ENCODE measurements at regions not wholly inside any gene's neighbourhood (a gene's known extent, or its start where the extent isn't known, plus 50 kb on each side); places are given as distances from the start of the nearest gene placed in this dataset.

- no peak overlapping the region for H3K18ac ChIP-seq (ENCODE audit: extremely low read depth, low read length)
- H3K79me1 ChIP-seq (ENCODE audit: low read depth, low read length) = no peaks in the 10 kb centered on the region
- no peak overlapping the region for H2BK120ac ChIP-seq (replicated peaks; ENCODE audit: low read depth, low read length)
- no peak for DNase-seq (ENCODE audit: low read depth in 1 of 2, low spot score in 2 of 2)
- no peak overlapping the region for H2AK5ac ChIP-seq (ENCODE audit: low read depth, low read length)
- no peak overlapping the region for H4K8ac ChIP-seq (ENCODE audit: extremely low read depth, insufficient read depth, low read length)
- no peaks in the 10 kb centered on the region for H3K27me3 ChIP-seq (replicated peaks in 1 of 4; ENCODE audit: control insufficient read depth in 3 of 4, extremely low read depth in 1 of 4, insufficient read depth in 3 of 4, low read length in 3 of 4)
- no peaks in the 10 kb centered on the region for H4K20me1 ChIP-seq (replicated peaks in 1 of 2; ENCODE audit: control insufficient read depth in 1 of 2, insufficient read depth in 2 of 2, low read length in 2 of 2)
- no peaks in the 10 kb centered on the region for H3K23me2 ChIP-seq (ENCODE audit: low read depth, low read length)
- no peak overlapping the region for H3K4ac ChIP-seq (replicated peaks; ENCODE audit: insufficient read length, low read depth, low read length)
- H2BK5ac ChIP-seq (ENCODE audit: low read depth, low read length) = no peak overlapping the region
- H3K14ac ChIP-seq (ENCODE audit: insufficient read length) = no peak overlapping the region
- no peak overlapping the region for H2BK12ac ChIP-seq (ENCODE audit: low read depth, low read length)
- H2AFZ ChIP-seq (ENCODE audit: low read length) = 0 out of 2 replicates have a peak overlapping the region, but pooled peaks have one; percentile 28
- no peaks in the 10 kb centered on the region for H3K36me3 ChIP-seq (ENCODE audit: control insufficient read depth in 2 of 4, insufficient read depth in 4 of 4, low read length in 3 of 4)
- no peak overlapping the region for H4K5ac ChIP-seq (ENCODE audit: insufficient read length, low read depth, low read length)
- CTCF ChIA-PET (ENCODE audit: partially characterized antibody) = no interaction called here
- H2BK20ac ChIP-seq (ENCODE audit: low read length) = no peak overlapping the region
- no peaks in the 10 kb centered on the region for H3K79me2 ChIP-seq (ENCODE audit: control insufficient read depth in 1 of 2, insufficient read depth in 2 of 2, low read length in 2 of 2)
- no peak overlapping the region for H3K4me3 ChIP-seq (ENCODE audit: extremely low read depth in 1 of 4, insufficient read depth in 2 of 4, low read depth in 3 of 4, low read length in 4 of 4)
- no peak overlapping the region for H4K91ac ChIP-seq (replicated peaks; ENCODE audit: insufficient read length, low read length)
- POLR2A ChIA-PET (ENCODE audit: partially characterized antibody) = no interaction called here
- no peak overlapping the region for H3K9ac ChIP-seq (replicated peaks in 1 of 4; ENCODE audit: extremely low read depth in 1 of 4, low read depth in 3 of 4, low read length in 3 of 4)
- H3K4me1 ChIP-seq (replicated peaks in 1 of 4; ENCODE audit: control insufficient read depth in 3 of 4, insufficient read depth in 4 of 4, low read length in 3 of 4) = 0 out of 7 replicates have a peak, but pooled peaks cover 0 to 2% (median 0%) of the 10 kb centered on the region in 4 experiments
- H3K56ac ChIP-seq (replicated peaks; ENCODE audit: insufficient read length, low read depth, low read length) = no peak overlapping the region
- 95% methylated on average over 3 of the region's 3 CpGs; no CpG with 5 or more reads in 1 of the 2 experiments for WGBS, 2 experiments (ENCODE audit: extremely low coverage in 1 of 2, insufficient coverage in 1 of 2, insufficient read length in 1 of 2, insufficient replicate concordance in 2 of 2, low coverage in 1 of 2, low lambda C conversion rate in 2 of 2, missing lambda C conversion rate in 1 of 2)
- no peak overlapping the region for H2BK15ac ChIP-seq (ENCODE audit: low read length)
- no peak overlapping the region for H3K23ac ChIP-seq (ENCODE audit: insufficient read length)
- no peak overlapping the region for H3K4me2 ChIP-seq (ENCODE audit: insufficient read depth in 1 of 2, low read depth in 2 of 2, low read length in 2 of 2)
- no peak for FAIRE-seq
- no peak overlapping the region for H3K27ac ChIP-seq (ENCODE audit: low read depth, low read length)
- no peaks in the 10 kb centered on the region for H3K9me3 ChIP-seq (ENCODE audit: insufficient read depth in 2 of 2, low read depth in 1 of 2, low read length in 1 of 2)
- TF ChIP-seq POLR2A (IDR thresholded peaks at IDR 0.05; ENCODE audit: control extremely low read depth in 1 of 2, low read depth in 2 of 2, low read length in 2 of 2) = no peak
- TF ChIP-seq CTCF (IDR thresholded peaks at IDR 0.05; ENCODE audit: control extremely low read depth in 1 of 3, insufficient read depth in 1 of 3, low read depth in 1 of 3, low read length in 3 of 3) = no peak
- no peak for TF ChIP-seq RBBP5 (IDR thresholded peaks at IDR 0.05; ENCODE audit: borderline replicate concordance, low read depth, low read length)
- no peak for TF ChIP-seq FOSL1 (IDR thresholded peaks at IDR 0.05; ENCODE audit: insufficient read depth, low read depth, low read length)
- no peak for TF ChIP-seq POU5F1 (IDR thresholded peaks at IDR 0.05; ENCODE audit: low read depth, low read length)
- TF ChIP-seq SIN3A (conservative IDR thresholded peaks at IDR 0.05 in 1 of 2, IDR thresholded peaks at IDR 0.05 in 1 of 2; ENCODE audit: low read depth in 1 of 2, low read length in 2 of 2) = no peak
- TF ChIP-seq ASH2L (IDR thresholded peaks at IDR 0.05; ENCODE audit: low read length) = no peak
- TF ChIP-seq SUZ12 (IDR thresholded peaks at IDR 0.05; ENCODE audit: low read length) = no peak
- no peak for TF ChIP-seq CHD1 (IDR thresholded peaks at IDR 0.05; ENCODE audit: low read depth, low read length)
- no peak for TF ChIP-seq ZNF274 (IDR thresholded peaks at IDR 0.05; ENCODE audit: borderline replicate concordance, extremely low read depth, low read length)
- TF ChIP-seq HDAC2 (IDR thresholded peaks at IDR 0.05; ENCODE audit: borderline replicate concordance in 1 of 2, low read depth in 2 of 2, low read length in 2 of 2) = no peak
- TF ChIP-seq CTBP2 (IDR thresholded peaks at IDR 0.05; ENCODE audit: borderline replicate concordance, insufficient read depth, insufficient read length, low read length) = no peak
Observed at GRCh38 chr7:81414411-81414810, 355.4 kb downstream of the HGF start.
